ENCODE measurements at regions not wholly inside any gene's neighbourhood (a gene's known extent, or its start where the extent isn't known, plus 50 kb on each side); places are given as distances from the start of the nearest gene placed in this dataset.

DNA sequence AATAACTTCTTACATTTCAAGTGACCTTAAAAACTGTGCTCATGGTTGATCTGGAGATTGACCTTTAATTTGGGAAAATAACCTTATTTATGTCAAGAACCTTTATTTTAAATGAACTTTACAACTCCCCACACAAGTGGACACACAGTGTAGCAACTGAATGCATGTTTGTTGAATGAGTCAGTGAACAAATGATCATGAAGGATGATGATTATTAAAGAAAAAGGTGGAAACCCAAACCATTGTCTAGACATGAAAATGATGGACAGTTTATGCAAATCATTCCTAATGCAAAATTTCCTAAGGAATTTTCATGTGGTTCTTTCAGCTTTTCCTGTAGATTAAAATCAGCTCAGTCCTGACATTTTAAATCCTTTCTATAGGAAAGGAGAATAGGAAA, 439.8 kb upstream of the RUNX1 start:
- no peaks in the 10 kb centered on the region for H3K4me1 ChIP-seq (ENCODE audit: insufficient read depth, low read length, poor library complexity, severe bottlenecking)
- H3K4me2 ChIP-seq (ENCODE audit: low read length), result no peak overlapping the region
- CTCF ChIA-PET (ENCODE audit: unreplicated experiment), result no interaction called here
- no peak for DNase-seq (ENCODE audit: low spot score)
- H3K9me3 ChIP-seq (ENCODE audit: low read length), result no peaks in the 10 kb centered on the region
- H3K36me3 ChIP-seq (ENCODE audit: insufficient read depth, low read length), result no peaks in the 10 kb centered on the region
- TF ChIP-seq EZH2phosphoT487 (IDR thresholded peaks at IDR 0.05; ENCODE audit: borderline replicate concordance, low read depth, low read length), result no peak
- TF ChIP-seq, protein P1, sequence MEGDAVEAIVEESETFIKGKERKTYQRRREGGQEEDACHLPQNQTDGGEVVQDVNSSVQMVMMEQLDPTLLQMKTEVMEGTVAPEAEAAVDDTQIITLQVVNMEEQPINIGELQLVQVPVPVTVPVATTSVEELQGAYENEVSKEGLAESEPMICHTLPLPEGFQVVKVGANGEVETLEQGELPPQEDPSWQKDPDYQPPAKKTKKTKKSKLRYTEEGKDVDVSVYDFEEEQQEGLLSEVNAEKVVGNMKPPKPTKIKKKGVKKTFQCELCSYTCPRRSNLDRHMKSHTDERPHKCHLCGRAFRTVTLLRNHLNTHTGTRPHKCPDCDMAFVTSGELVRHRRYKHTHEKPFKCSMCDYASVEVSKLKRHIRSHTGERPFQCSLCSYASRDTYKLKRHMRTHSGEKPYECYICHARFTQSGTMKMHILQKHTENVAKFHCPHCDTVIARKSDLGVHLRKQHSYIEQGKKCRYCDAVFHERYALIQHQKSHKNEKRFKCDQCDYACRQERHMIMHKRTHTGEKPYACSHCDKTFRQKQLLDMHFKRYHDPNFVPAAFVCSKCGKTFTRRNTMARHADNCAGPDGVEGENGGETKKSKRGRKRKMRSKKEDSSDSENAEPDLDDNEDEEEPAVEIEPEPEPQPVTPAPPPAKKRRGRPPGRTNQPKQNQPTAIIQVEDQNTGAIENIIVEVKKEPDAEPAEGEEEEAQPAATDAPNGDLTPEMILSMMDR (conservative IDR thresholded peaks at IDR 0.05; ENCODE audit: low read length), result no peak
- no peaks in the 10 kb centered on the region for H4K20me1 ChIP-seq (ENCODE audit: insufficient read depth, low read length)
- no peaks in the 10 kb centered on the region for H3K9me2 ChIP-seq (ENCODE audit: insufficient read depth, low read length)
- H3K4me3 ChIP-seq (ENCODE audit: low read depth, low read length, poor library complexity, severe bottlenecking), result no peak overlapping the region
- no peaks in the 10 kb centered on the region for H3K79me2 ChIP-seq (ENCODE audit: insufficient read depth, low read depth, low read length)
- H3K27ac ChIP-seq (ENCODE audit: low read depth, low read length, poor library complexity, severe bottlenecking), result no peak overlapping the region
- POLR2A ChIA-PET, result no interaction called here
- no peak overlapping the region for H2AFZ ChIP-seq (ENCODE audit: low read length)
- intact Hi-C loops (cut with micrococcal nuclease; ENCODE audit: unreplicated experiment), result no loop called here
- no TSS peak for BruUV-seq (replicated peaks)

DNA sequence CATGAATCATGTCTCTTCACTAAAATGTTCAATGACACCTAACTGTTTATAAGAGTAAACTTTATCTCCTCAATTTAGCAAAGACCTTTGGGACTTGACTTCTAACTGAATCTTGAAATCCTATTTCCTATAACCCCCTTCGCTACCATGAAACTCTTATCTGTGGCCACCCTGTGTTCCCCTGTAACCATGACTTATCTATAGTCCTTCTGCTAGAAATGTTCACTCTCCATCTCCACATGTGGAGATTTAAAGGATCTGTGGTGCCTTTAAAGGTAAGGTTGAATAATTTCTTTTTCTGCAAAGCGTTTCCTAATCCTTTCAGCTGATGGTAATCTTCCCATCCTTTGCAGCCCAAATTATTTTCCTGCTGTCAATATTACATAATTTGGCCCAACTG, 436.3 kb upstream of the RUNX1 start:
- no peaks in the 10 kb centered on the region for H3K4me1 ChIP-seq (ENCODE audit: insufficient read depth, low read length, poor library complexity, severe bottlenecking)
- H3K4me2 ChIP-seq (ENCODE audit: low read length), result no peak overlapping the region
- H3K9me3 ChIP-seq (ENCODE audit: low read length), result no peaks in the 10 kb centered on the region
- TF ChIP-seq EZH2phosphoT487 (IDR thresholded peaks at IDR 0.05; ENCODE audit: borderline replicate concordance, low read depth, low read length), result no peak
- TF ChIP-seq, protein P1 (conservative IDR thresholded peaks at IDR 0.05; ENCODE audit: low read length), result no peak
- no peak overlapping the region for H3K27ac ChIP-seq (ENCODE audit: low read depth, low read length, poor library complexity, severe bottlenecking)
- no peak overlapping the region for H3K4me3 ChIP-seq (ENCODE audit: low read depth, low read length, poor library complexity, severe bottlenecking)
- CTCF ChIA-PET (ENCODE audit: unreplicated experiment), result no interaction called here
- no peaks in the 10 kb centered on the region for H3K36me3 ChIP-seq (ENCODE audit: insufficient read depth, low read length)
- H4K20me1 ChIP-seq (ENCODE audit: insufficient read depth, low read length), result no peaks in the 10 kb centered on the region
- H3K9me2 ChIP-seq (ENCODE audit: insufficient read depth, low read length), result no peaks in the 10 kb centered on the region
- no TSS peak for BruUV-seq (replicated peaks)
- DNase-seq (ENCODE audit: low spot score), result no peak
- intact Hi-C loops (cut with micrococcal nuclease; ENCODE audit: unreplicated experiment), result no loop called here
- POLR2A ChIA-PET, result no interaction called here
- no peak overlapping the region for H2AFZ ChIP-seq (ENCODE audit: low read length)
- no peaks in the 10 kb centered on the region for H3K79me2 ChIP-seq (ENCODE audit: insufficient read depth, low read depth, low read length)

DNA sequence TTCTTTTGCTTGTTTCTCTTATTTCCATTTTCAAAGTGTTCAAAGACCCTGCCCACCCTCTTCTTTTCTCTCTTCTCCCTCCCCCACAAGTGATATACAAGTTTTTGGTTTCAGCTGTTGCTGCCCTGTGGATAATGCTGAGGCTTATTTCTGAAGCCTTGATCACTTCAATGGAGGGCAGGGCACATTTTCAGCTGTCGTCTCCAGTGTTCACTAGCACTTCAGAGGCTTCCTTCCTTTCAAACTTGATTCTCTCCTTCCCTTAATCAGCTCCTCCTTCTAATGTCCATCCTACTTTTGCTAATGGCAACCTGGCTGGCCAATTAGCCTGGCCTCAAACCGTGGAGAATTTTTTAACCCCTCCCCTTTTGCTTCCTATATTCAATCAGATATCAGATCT, 435.7 kb upstream of the RUNX1 start:
- H3K4me1 ChIP-seq (ENCODE audit: insufficient read depth, low read length, poor library complexity, severe bottlenecking), result no peaks in the 10 kb centered on the region
- no peak for TF ChIP-seq EZH2phosphoT487 (IDR thresholded peaks at IDR 0.05; ENCODE audit: borderline replicate concordance, low read depth, low read length)
- TF ChIP-seq, protein P1 (conservative IDR thresholded peaks at IDR 0.05; ENCODE audit: low read length), result no peak
- no peaks in the 10 kb centered on the region for H3K79me2 ChIP-seq (ENCODE audit: insufficient read depth, low read depth, low read length)
- no peak overlapping the region for H3K4me3 ChIP-seq (ENCODE audit: low read depth, low read length, poor library complexity, severe bottlenecking)
- H3K36me3 ChIP-seq (ENCODE audit: insufficient read depth, low read length), result no peaks in the 10 kb centered on the region
- H3K4me2 ChIP-seq (ENCODE audit: low read length), result no peak overlapping the region
- ChIA-PET POLR2A (no interaction called here), CTCF (ENCODE audit: unreplicated experiment) (no interaction called here)
- no TSS peak for BruUV-seq (replicated peaks)
- DNase-seq (ENCODE audit: low spot score), result no peak
- H3K9me2 ChIP-seq (ENCODE audit: insufficient read depth, low read length), result no peaks in the 10 kb centered on the region
- intact Hi-C loops (cut with micrococcal nuclease; ENCODE audit: unreplicated experiment), result no loop called here
- no peaks in the 10 kb centered on the region for H4K20me1 ChIP-seq (ENCODE audit: insufficient read depth, low read length)
- no peaks in the 10 kb centered on the region for H3K9me3 ChIP-seq (ENCODE audit: low read length)
- no peak overlapping the region for H3K27ac ChIP-seq (ENCODE audit: low read depth, low read length, poor library complexity, severe bottlenecking)
- H2AFZ ChIP-seq (ENCODE audit: low read length), result no peak overlapping the region

All from OCI-LY7 (cell line).